ENCODE measurements at regions not wholly inside any gene's neighbourhood (a gene's known extent, or its start where the extent isn't known, plus 50 kb on each side); places are given as distances from the start of the nearest gene placed in this dataset. TPM values are rescaled to one million over a fixed set of nuclear protein-coding genes. Genes with fewer than 3 reads are reported as not detected.
A peak's percentile ranks its signal among the peaks of the same experiment; 100 is the strongest.

GRCh38 chr1:111030590-111030989 lies 66.9 kb upstream of the LRIF1 start:
- Histone ChIP-seq H4K20me1 (ENCODE audit: insufficient read depth, poor library complexity, severe bottlenecking) (no peaks in the 10 kb centered on the region), H3K27me3 (no peaks in the 10 kb centered on the region), H3K4me2 (no peak overlapping the region), H3K9me3 (ENCODE audit: low read depth) (no peaks in the 10 kb centered on the region), H3K9me2 (replicated peaks; ENCODE audit: insufficient read depth) (no peaks in the 10 kb centered on the region), H3K27ac (no peak overlapping the region), H3K79me2 (no peaks in the 10 kb centered on the region), H3K4me3 (no peak overlapping the region), H3K4me1 (ENCODE audit: insufficient read depth) (no peaks in the 10 kb centered on the region), H2AFZ (no peak overlapping the region), H3K36me3 (replicated peaks; ENCODE audit: insufficient read depth, low read depth) (no peaks in the 10 kb centered on the region)
- DNase-seq (ENCODE audit: low spot score): peak; percentile 68
- TF ChIP-seq CTCF (IDR thresholded peaks at IDR 0.05; ENCODE audit: poor library complexity): peak; percentile 60
- TF ChIP-seq EZH2phosphoT487 (IDR thresholded peaks at IDR 0.05; ENCODE audit: low read depth, severe bottlenecking, unreplicated experiment): no peak
- TF ChIP-seq EZH2 (IDR thresholded peaks at IDR 0.05; ENCODE audit: borderline replicate concordance): no peak
- WGBS (ENCODE audit: low lambda C conversion rate, missing lambda C conversion rate): 24% methylated on average over 1 of the region's 1 CpG

GRCh38 chr1:111025109-111025508 lies 61.4 kb upstream of the LRIF1 start:
- 62% methylated on average over 4 of the region's 4 CpGs for WGBS (ENCODE audit: low lambda C conversion rate, missing lambda C conversion rate)
- no peaks in the 10 kb centered on the region for H3K79me2 ChIP-seq
- no peaks in the 10 kb centered on the region for H3K4me1 ChIP-seq (ENCODE audit: insufficient read depth)
- no peak overlapping the region for H2AFZ ChIP-seq
- H3K27ac ChIP-seq: no peak overlapping the region
- H3K9me2 ChIP-seq (replicated peaks; ENCODE audit: insufficient read depth): no peaks in the 10 kb centered on the region
- no peaks in the 10 kb centered on the region for H3K36me3 ChIP-seq (replicated peaks; ENCODE audit: insufficient read depth, low read depth)
- no peaks in the 10 kb centered on the region for H3K27me3 ChIP-seq
- no peak overlapping the region for H3K4me2 ChIP-seq
- no peak overlapping the region for H3K4me3 ChIP-seq
- no peak for DNase-seq (ENCODE audit: low spot score)
- no peaks in the 10 kb centered on the region for H3K9me3 ChIP-seq (ENCODE audit: low read depth)
- H4K20me1 ChIP-seq (ENCODE audit: insufficient read depth, poor library complexity, severe bottlenecking): no peaks in the 10 kb centered on the region
- TF ChIP-seq EZH2 (IDR thresholded peaks at IDR 0.05; ENCODE audit: borderline replicate concordance) (no peak), CTCF (IDR thresholded peaks at IDR 0.05; ENCODE audit: poor library complexity) (no peak), EZH2phosphoT487 (IDR thresholded peaks at IDR 0.05; ENCODE audit: low read depth, severe bottlenecking, unreplicated experiment) (no peak)

GRCh38 chr1:111015222-111015621 lies 51.5 kb upstream of the LRIF1 start:
- Histone ChIP-seq H3K4me1 (ENCODE audit: insufficient read depth) (no peaks in the 10 kb centered on the region), H2AFZ (no peak overlapping the region), H4K20me1 (ENCODE audit: insufficient read depth, poor library complexity, severe bottlenecking) (no peaks in the 10 kb centered on the region), H3K9me3 (ENCODE audit: low read depth) (no peaks in the 10 kb centered on the region), H3K36me3 (replicated peaks; ENCODE audit: insufficient read depth, low read depth) (no peaks in the 10 kb centered on the region), H3K9me2 (replicated peaks; ENCODE audit: insufficient read depth) (no peaks in the 10 kb centered on the region), H3K27ac (no peak overlapping the region), H3K4me2 (no peak overlapping the region), H3K79me2 (no peaks in the 10 kb centered on the region), H3K27me3 (no peaks in the 10 kb centered on the region), H3K4me3 (no peak overlapping the region)
- DNase-seq (ENCODE audit: low spot score): no peak
- 48% methylated on average over 3 of the region's 3 CpGs for WGBS (ENCODE audit: low lambda C conversion rate, missing lambda C conversion rate)
- no peak for TF ChIP-seq EZH2phosphoT487 (IDR thresholded peaks at IDR 0.05; ENCODE audit: low read depth, severe bottlenecking, unreplicated experiment)
- no peak for TF ChIP-seq CTCF (IDR thresholded peaks at IDR 0.05; ENCODE audit: poor library complexity)
- TF ChIP-seq EZH2 (IDR thresholded peaks at IDR 0.05; ENCODE audit: borderline replicate concordance): no peak

Small RNAs in the stretch of these regions (small RNA-seq; reads per million reads assigned to genes)
- gene RNA5SP54: not detected
